SK-N-MC (cell line): ENCODE measurements at regions not wholly inside any gene's neighbourhood (a gene's known extent, or its start where the extent isn't known, plus 50 kb on each side); places are given as distances from the start of the nearest gene placed in this dataset.

ENCODE experiments used
- DNase-seq: peaks from one replicate; pipeline ENCODE4 v3.0.0-alpha.2; 2011; ENCODE audit warnings: low read depth, low spot score
- H3K27ac ChIP-seq: fragments of 200-600 bp; sonication (generic); 2 replicates; pipeline ENCODE4 v1.5.1; 2016; ENCODE audit warnings: mixed run types
- H3K36me3 ChIP-seq: fragments of 200-600 bp; sonication (generic); 2 replicates; pipeline ENCODE4 v1.6.1; 2017; ENCODE audit warnings: antibody characterized with exemption, low read length, mixed read lengths; ENCODE audit not compliant: insufficient read depth
- H3K4me3 ChIP-seq: fragments of 200-600 bp; sonication (generic); 2 replicates; pipeline ENCODE4 v1.5.1; 2016
- H3K9ac ChIP-seq: fragments of 200-600 bp; sonication (generic); 2 replicates; pipeline ENCODE4 v1.8.0; 2017; ENCODE audit warnings: mixed run types, mixed read lengths; ENCODE audit not compliant: insufficient read length
- H3K9me3 ChIP-seq: fragments of 200-600 bp; sonication (generic); 2 replicates; pipeline ENCODE4 v1.6.1; 2017; ENCODE audit warnings: low read depth, mild to moderate bottlenecking, antibody characterized with exemption, low read length, moderate library complexity, mixed read lengths
- EZH2 ChIP-seq: fragments of 200-600 bp; sonication (generic); IDR thresholded peaks from one replicate; pipeline ENCODE4 v1.6.1; 2017; ENCODE audit warnings: antibody characterized with exemption
- FOXP2 ChIP-seq: optimal IDR thresholded peaks from 2 replicates; pipeline ENCODE3; 2011; ENCODE audit warnings: mild to moderate bottlenecking, moderate library complexity; ENCODE audit not compliant: insufficient read depth; ENCODE audit errors: extremely low read length, control extremely low read depth
- POLR2AphosphoS5 ChIP-seq: IDR thresholded peaks from 2 replicates; pipeline ENCODE4 v1.6.1; 2012; ENCODE audit warnings: mild to moderate bottlenecking, low read depth, low read length, borderline replicate concordance

DNA sequence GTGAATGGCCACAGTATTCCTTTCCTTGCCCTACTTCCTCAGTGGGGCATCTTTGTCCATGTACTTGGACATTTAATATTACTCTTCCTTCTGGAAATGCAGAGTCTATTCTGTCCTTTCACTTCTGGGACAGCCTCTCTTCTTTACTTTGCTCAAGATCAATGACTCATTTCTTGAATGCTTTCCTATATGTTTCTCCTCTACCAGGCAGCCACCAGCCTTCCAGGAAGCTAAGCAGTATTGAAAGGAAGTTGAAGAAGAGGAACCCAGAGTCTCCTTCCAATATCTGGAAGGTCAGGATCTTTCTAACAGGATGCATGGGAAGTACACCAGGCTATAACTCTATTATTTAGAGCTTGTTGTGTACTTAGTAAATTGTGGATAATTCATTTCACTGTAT lies 182.8 kb downstream of the CD47 start:
- H3K4me3 ChIP-seq = no peak overlapping the region
- H3K27ac ChIP-seq = no peak overlapping the region
- no peaks in the 10 kb centered on the region for H3K36me3 ChIP-seq
- DNase-seq = no peak
- no peaks in the 10 kb centered on the region for H3K9me3 ChIP-seq
- no peak overlapping the region for H3K9ac ChIP-seq
- TF ChIP-seq EZH2 (no peak), POLR2AphosphoS5 (no peak), FOXP2 (no peak)

GRCh38 chr3:107904536-107905066 lies 186.2 kb downstream of the CD47 start:
- TF ChIP-seq POLR2AphosphoS5 (no peak), FOXP2 (no peak)
- no peak overlapping the region for H3K4me3 ChIP-seq

DNA sequence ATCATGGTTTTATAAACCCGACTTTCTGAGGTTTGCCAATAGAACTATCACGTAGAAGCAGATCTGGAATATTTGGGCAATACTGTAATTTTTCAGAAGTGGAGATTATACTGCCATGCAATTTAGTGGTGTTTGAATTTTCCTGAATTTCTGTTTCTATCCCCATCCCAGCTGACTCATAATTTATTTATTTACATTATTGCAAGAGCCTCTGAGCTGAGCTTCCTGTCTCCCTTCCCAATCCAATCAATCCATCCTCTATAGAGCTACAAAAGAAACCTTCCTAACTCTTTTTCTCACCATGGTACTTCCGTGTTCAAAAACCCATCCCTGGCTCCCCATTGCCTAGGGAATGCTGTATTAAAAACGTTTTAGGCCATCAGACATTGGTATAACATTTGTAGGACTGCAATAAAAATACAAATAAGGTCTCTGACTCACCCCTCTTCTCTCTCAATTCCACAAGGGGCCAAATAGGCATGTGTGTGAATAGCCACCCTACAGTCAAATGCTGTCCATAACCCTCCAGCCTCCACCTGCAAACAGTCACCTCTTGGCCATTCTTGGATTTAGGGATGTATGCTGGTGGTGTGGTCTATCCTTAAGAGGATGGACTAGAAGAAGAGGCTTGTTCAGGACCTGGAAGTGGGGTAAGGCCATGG lies 190.7 kb downstream of the CD47 start:
- Histone ChIP-seq H3K4me3 (no peak overlapping the region), H3K9ac (no peak overlapping the region), H3K27ac (no peak overlapping the region), H3K9me3 (no peaks in the 10 kb centered on the region), H3K36me3 (no peaks in the 10 kb centered on the region)
- no peak for DNase-seq
- TF ChIP-seq POLR2AphosphoS5 (no peak), EZH2 (no peak), FOXP2 (no peak)

More at GRCh38 chr3:107904536-107905066, 186.2 kb downstream of the CD47 start:
- Histone ChIP-seq H3K36me3 (no peaks in the 10 kb centered on the region), H3K9me3 (no peaks in the 10 kb centered on the region), H3K27ac (no peak overlapping the region), H3K9ac (no peak overlapping the region)
- DNase-seq = no peak

GRCh38 chr3:107897471-107898061 lies 193.3 kb downstream of the CD47 start:
- Histone ChIP-seq H3K36me3 (no peaks in the 10 kb centered on the region), H3K4me3 (no peak overlapping the region), H3K9ac (no peak overlapping the region), H3K9me3 (no peaks in the 10 kb centered on the region), H3K27ac (no peak overlapping the region)
- no peak for DNase-seq
- TF ChIP-seq POLR2AphosphoS5 (no peak), EZH2 (no peak), FOXP2 (no peak)

DNA sequence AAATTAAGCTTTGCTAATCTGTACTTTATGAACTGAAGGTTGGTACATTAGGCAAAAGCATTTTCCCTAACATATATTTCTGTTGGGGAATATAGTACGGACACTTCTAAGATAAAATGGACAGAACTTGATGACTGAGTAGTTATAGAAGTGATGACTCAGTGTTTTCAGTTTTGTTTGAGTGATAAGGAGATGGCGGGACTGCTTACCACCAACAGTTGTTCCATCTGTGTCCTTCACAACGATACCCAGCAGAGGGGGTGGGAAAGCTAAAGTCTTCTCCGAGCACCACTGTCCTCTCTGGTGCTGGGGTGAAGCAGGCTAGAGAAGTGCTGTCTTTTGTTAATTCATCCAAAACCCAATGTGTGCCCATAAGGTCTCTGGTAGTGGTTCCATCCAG lies 195.8 kb downstream of the CD47 start:
- DNase-seq = no peak
- no peak overlapping the region for H3K4me3 ChIP-seq

GRCh38 chr3:107892955-107893624 lies 197.7 kb downstream of the CD47 start:
- no peaks in the 10 kb centered on the region for H3K9me3 ChIP-seq
- TF ChIP-seq POLR2AphosphoS5 = no peak
- no peaks in the 10 kb centered on the region for H3K36me3 ChIP-seq
- H3K27ac ChIP-seq = no peak overlapping the region
- H3K4me3 ChIP-seq = no peak overlapping the region
- no peak for DNase-seq
- no peak overlapping the region for H3K9ac ChIP-seq

More for the DNA sequence above, 195.8 kb downstream of the CD47 start:
- no peaks in the 10 kb centered on the region for H3K36me3 ChIP-seq
- no peak for TF ChIP-seq EZH2
- no peak for TF ChIP-seq FOXP2
- no peak for TF ChIP-seq POLR2AphosphoS5
- no peak overlapping the region for H3K27ac ChIP-seq
- H3K9ac ChIP-seq = no peak overlapping the region
- H3K9me3 ChIP-seq = no peaks in the 10 kb centered on the region

GRCh38 chr3:107884719-107885460 lies 205.9 kb downstream of the CD47 start:
- no peak for TF ChIP-seq POLR2AphosphoS5
- TF ChIP-seq FOXP2 = no peak
- TF ChIP-seq EZH2 = no peak
- Histone ChIP-seq H3K4me3 (no peak overlapping the region), H3K27ac (no peak overlapping the region), H3K9ac (no peak overlapping the region), H3K36me3 (no peaks in the 10 kb centered on the region), H3K9me3 (no peaks in the 10 kb centered on the region)
- DNase-seq = peak; percentile 58

DNA sequence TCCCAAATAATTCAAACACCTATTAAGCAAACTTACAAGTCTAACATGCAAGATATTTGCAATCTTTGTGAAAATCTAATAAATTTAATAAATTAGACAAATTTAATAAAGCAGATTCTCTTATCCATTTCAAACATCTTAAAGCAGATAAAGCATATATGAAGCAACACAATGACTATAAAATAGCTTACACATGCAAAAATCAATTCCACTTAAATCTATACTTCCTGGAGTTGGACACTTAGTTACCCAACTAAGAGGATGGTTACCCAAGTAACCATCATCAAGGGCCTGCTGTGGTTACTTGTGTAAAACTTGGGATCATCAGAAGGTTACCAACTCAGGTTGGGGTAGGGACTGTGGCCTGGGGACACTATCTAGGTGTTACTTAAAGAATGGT lies 206.8 kb downstream of the CD47 start:
- Histone ChIP-seq H3K4me3 (no peak overlapping the region), H3K27ac (no peak overlapping the region), H3K9ac (no peak overlapping the region), H3K9me3 (no peaks in the 10 kb centered on the region), H3K36me3 (no peaks in the 10 kb centered on the region)
- TF ChIP-seq POLR2AphosphoS5 (no peak), EZH2 (no peak), FOXP2 (no peak)
- DNase-seq = no peak
